Transverse colon (tissue), 4 donors: ENCODE measurements at regions not wholly inside any gene's neighbourhood (a gene's known extent, or its start where the extent isn't known, plus 50 kb on each side); places are given as distances from the start of the nearest gene placed in this dataset.

Experiments used
- DNase-seq: peaks from one replicate; pipeline ENCODE4 v3.0.0-alpha.2; 2019
- H3K27ac ChIP-seq, 4 donors: fragments of 200-600 bp; sonication (generic); 2 replicates each; pipeline ENCODE4 v1.5.1; 2016 to 2018; ENCODE audit warnings: inconsistent platforms in 4 of 4
- H3K27me3 ChIP-seq: fragments of 200-600 bp; sonication (generic); 2 replicates; pipeline ENCODE4 v1.5.1; 2017; ENCODE audit warnings: inconsistent platforms
- H3K36me3 ChIP-seq, 4 donors: fragments of 200-600 bp; sonication (generic); 2 replicates each; pipeline ENCODE4 v1.5.1; 2017 to 2019; ENCODE audit warnings: inconsistent platforms in 4 of 4
- H3K4me1 ChIP-seq, 4 donors: fragments of 200-600 bp; sonication (generic); 2 replicates each; pipeline ENCODE4 v1.5.1; 2017 to 2020; ENCODE audit warnings: inconsistent platforms in 4 of 4
- H3K4me3 ChIP-seq, 4 donors: fragments of 200-600 bp; sonication (generic); 1 replicate in 1 of 4; 2 replicates in 3 of 4; pipeline versions ENCODE4 v1.5.1 to v1.6.1; 2017 to 2019; ENCODE audit warnings: inconsistent platforms in 4 of 4
- H3K9me3 ChIP-seq, 2 donors: fragments of 200-600 bp; sonication (generic); 2 replicates each; pipeline ENCODE4 v1.5.1; 2017 to 2019; ENCODE audit warnings: inconsistent platforms in 2 of 2
- EP300 ChIP-seq: sonication (generic); formaldehyde crosslinking; IDR thresholded peaks from one replicate; pipeline ENCODE4 v1.6.1; 2017; ENCODE audit warnings: antibody characterized with exemption, low read depth
- POLR2A ChIP-seq: fragments of 450-650 bp; IDR thresholded peaks from one replicate; pipeline ENCODE4 v1.6.1; 2016; ENCODE audit warnings: antibody characterized with exemption, mild to moderate bottlenecking, moderate library complexity
- POLR2AphosphoS5 ChIP-seq, 3 donors: sonication (generic); formaldehyde crosslinking; IDR thresholded peaks; one replicate each; pipeline ENCODE4 v1.6.1; 2016; ENCODE audit warnings: antibody characterized with exemption in 3 of 3
- WGBS, 2 donors: methylation state at CpG; one replicate each; pipeline ENCODE4 v1.1.5; 2018; ENCODE audit warnings: low coverage in 1 of 2; 5-methylcytosine and 5-hydroxymethylcytosine counted together
- in situ Hi-C, 4 donors: fragments of 200-750 bp; cut with MboI; loops; one replicate each; pipeline versions ENCODE4 v1.15.0 to v1.15.1; 2017; ENCODE audit warnings: low sequenced_read_pairs in 3 of 4, low pct_ligation_motif_present in 1 of 4, low pct_unique_long_range_greater_than_20kb in 1 of 4
- intact Hi-C: fragments of 100-400 bp; cut with DNase I; formaldehyde crosslinking; loops from one replicate; pipeline ENCODE4 v1.15.1; 2023; ENCODE audit warnings: low total_unique reads
- TF ChIP-seq, protein P1 (sequence below), 5 experiments: fragments of 200-600 bp in 3 of 5; fragments of 450-650 bp in 2 of 5; sonication (generic) in 3 of 5; IDR thresholded peaks; 1 replicate in 2 of 5; 2 replicates in 3 of 5; pipeline ENCODE4 v1.5.1; 2016 to 2017; ENCODE audit warnings: antibody characterized with exemption in 5 of 5, inconsistent platforms in 3 of 5, mild to moderate bottlenecking in 2 of 5, moderate library complexity in 1 of 5

DNA sequence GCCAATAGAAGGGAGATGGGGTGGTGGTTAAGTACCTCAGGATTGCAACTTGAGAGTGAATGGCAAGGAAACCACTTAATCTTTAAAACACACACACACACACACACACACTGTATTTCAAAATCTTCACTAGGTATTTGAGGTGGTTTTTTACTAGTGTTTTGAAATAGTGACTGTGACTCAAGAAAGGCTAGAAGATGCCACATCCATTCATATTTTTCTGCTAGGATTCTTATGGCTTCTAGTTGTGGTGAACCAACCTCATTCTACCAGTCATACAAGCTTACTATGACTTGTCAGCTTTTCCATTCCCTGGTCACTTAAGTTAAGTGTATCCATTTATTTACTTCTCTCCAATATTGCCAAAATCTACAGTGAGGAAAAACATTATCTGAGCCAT lies 519.4 kb upstream of the JAG1 start:
- no peaks in the 10 kb centered on the region for H3K36me3 ChIP-seq
- H3K9me3 ChIP-seq, result no peaks in the 10 kb centered on the region
- H3K27me3 ChIP-seq, result no peaks in the 10 kb centered on the region
- no peak overlapping the region for H3K27ac ChIP-seq
- in situ Hi-C loops (no loop called here), intact Hi-C loops (no loop called here)
- H3K4me3 ChIP-seq, result no peak overlapping the region
- no peak for DNase-seq
- peaks cover 0 to 11% (median 4%) of the 10 kb centered on the region in 4 donors for H3K4me1 ChIP-seq
- TF ChIP-seq POLR2A (no peak), POLR2AphosphoS5 (IDR thresholded peaks at IDR 0.05) (no peak), EP300 (no peak)
- TF ChIP-seq, protein P1, sequence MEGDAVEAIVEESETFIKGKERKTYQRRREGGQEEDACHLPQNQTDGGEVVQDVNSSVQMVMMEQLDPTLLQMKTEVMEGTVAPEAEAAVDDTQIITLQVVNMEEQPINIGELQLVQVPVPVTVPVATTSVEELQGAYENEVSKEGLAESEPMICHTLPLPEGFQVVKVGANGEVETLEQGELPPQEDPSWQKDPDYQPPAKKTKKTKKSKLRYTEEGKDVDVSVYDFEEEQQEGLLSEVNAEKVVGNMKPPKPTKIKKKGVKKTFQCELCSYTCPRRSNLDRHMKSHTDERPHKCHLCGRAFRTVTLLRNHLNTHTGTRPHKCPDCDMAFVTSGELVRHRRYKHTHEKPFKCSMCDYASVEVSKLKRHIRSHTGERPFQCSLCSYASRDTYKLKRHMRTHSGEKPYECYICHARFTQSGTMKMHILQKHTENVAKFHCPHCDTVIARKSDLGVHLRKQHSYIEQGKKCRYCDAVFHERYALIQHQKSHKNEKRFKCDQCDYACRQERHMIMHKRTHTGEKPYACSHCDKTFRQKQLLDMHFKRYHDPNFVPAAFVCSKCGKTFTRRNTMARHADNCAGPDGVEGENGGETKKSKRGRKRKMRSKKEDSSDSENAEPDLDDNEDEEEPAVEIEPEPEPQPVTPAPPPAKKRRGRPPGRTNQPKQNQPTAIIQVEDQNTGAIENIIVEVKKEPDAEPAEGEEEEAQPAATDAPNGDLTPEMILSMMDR (IDR thresholded peaks at IDR 0.05), result no peak

DNA sequence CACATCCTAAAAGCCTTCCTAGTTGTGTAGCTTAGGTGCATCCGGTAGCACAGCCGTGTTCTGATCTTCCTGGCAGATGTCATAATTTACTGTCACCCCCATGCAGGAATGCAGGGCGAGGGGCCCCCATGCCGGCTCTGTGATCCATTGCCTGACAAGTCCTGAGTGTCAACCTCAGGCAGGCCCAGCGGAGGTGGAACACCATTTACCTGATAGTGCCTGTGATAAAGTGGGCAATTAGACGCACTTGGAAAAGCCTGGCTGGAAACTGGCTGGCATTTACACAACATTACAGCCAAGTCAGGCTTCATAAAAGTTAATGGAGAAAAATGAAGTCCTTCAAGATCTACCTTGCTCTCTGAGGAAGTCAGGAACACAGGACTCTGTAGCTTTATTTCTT lies 521.4 kb upstream of the JAG1 start:
- Histone ChIP-seq H3K9me3 (no peaks in the 10 kb centered on the region), H3K27ac (no peak overlapping the region), H3K36me3 (no peaks in the 10 kb centered on the region), H3K4me3 (no peak overlapping the region), H3K27me3 (no peaks in the 10 kb centered on the region), H3K4me1 (peaks cover 0 to 24% (median 9%) of the 10 kb centered on the region in 4 donors)
- TF ChIP-seq POLR2A (no peak), EP300 (no peak), POLR2AphosphoS5 (IDR thresholded peaks at IDR 0.05) (no peak)
- TF ChIP-seq, protein P1 (IDR thresholded peaks at IDR 0.05), result no peak
- in situ Hi-C loops, result no loop called here
- peak; percentile 51 for DNase-seq
- intact Hi-C loops, result no loop called here
- WGBS, 2 donors, result 53% methylated on average over 6 of the region's 6 CpGs; no CpG with 5 or more reads in 1 of the 2 donors

DNA sequence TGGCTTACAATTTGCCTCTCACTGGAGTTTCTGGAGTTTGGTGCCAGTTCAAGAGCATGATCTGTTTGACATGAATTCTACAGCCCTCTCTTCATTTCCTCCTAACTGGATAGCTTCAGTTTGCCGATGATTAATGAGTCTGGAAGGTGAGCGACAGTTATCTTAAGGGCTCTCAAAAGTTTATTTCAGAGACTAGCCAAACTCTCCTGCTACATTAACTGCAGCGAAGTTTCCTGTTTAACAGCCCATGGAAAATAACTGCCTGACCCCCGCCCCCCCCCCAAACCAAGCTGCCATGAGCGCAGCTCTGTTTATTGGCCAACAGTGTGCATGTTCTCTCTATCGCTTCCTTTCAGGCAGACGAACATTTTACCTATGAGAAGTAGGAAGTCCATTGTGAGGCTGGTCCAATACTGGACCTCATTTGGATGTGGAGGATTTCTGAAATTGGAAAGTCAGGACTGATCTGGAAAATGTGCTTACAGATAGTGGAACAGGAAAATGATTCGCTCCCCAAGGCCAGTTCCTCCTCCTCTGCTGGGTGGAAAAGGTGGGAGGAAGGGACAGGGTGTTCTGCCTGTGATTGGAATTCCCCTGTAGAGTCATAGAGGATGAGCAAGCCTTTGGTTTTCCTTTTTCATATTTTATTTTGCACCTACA lies 522.2 kb upstream of the JAG1 start:
- H3K4me3 ChIP-seq, result no peak overlapping the region
- TF ChIP-seq, protein P1 (IDR thresholded peaks at IDR 0.05), result no peak
- no peak for TF ChIP-seq EP300
- no peak for TF ChIP-seq POLR2A
- no peak for TF ChIP-seq POLR2AphosphoS5 (IDR thresholded peaks at IDR 0.05)
- no peaks in the 10 kb centered on the region for H3K9me3 ChIP-seq
- no peak for DNase-seq
- H3K4me1 ChIP-seq, result peaks cover 0 to 29% (median 12%) of the 10 kb centered on the region in 4 donors
- no peak overlapping the region for H3K27ac ChIP-seq
- in situ Hi-C loops, result no loop called here
- no peaks in the 10 kb centered on the region for H3K27me3 ChIP-seq
- WGBS, 2 donors, result 63 to 68% methylated on average over 4 to 8 of the region's 8 CpGs
- H3K36me3 ChIP-seq, result no peaks in the 10 kb centered on the region
- intact Hi-C loops, result no loop called here

DNA sequence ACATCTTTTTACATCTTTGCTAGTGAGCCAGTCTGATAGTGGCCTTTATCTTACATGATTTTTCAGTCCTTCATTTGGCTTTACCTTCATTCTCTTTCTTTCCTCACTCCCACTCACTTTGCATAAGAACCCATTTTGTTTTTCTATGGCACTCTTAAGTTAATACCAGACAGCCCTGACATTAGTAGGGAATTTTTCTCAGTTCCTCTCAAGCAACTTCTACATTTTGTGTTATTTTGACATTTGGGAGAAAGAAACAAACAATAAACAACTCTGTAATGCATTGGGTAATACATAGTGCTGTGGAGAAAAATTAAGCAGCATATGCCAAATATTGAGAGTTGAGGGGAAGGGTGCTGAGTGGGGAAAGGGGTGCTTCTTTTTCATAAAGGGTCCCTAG lies 524.1 kb upstream of the JAG1 start:
- H3K36me3 ChIP-seq, result no peaks in the 10 kb centered on the region
- peaks cover 0 to 33% (median 12%) of the 10 kb centered on the region in 4 donors for H3K4me1 ChIP-seq
- H3K4me3 ChIP-seq, result no peak overlapping the region
- no peak for DNase-seq
- intact Hi-C loops (no loop called here), in situ Hi-C loops (no loop called here)
- TF ChIP-seq EP300 (no peak), POLR2A (no peak), POLR2AphosphoS5 (IDR thresholded peaks at IDR 0.05) (no peak)
- TF ChIP-seq, protein P1 (IDR thresholded peaks at IDR 0.05), result no peak
- H3K27ac ChIP-seq, result no peak overlapping the region
- H3K9me3 ChIP-seq, result no peaks in the 10 kb centered on the region
- no peaks in the 10 kb centered on the region for H3K27me3 ChIP-seq
